GM19238 (cell line): ENCODE measurements at regions not wholly inside any gene's neighbourhood (a gene's known extent, or its start where the extent isn't known, plus 50 kb on each side); places are given as distances from the start of the nearest gene placed in this dataset.
"Not testable (repeated sequence)": the region's sequence is repeated elsewhere in the genome, so short reads cannot be mapped to it uniquely, and the experiment has no call there.

ENCODE experiments used
- DNase-seq: peaks from one replicate; pipeline ENCODE4 v3.0.0; 2011; ENCODE audit warnings: low spot score; ENCODE audit not compliant: insufficient read length

- DNase-seq, result no peak
Observed at GRCh38 chr5:19274578-19274977, 713.4 kb downstream of the CDH18 start.

- DNase-seq, result no peak
Observed at GRCh38 chr5:19285286-19285685, 702.7 kb downstream of the CDH18 start.

GRCh38 chr5:19287548-19288277 is 700.3 kb downstream of the CDH18 start:
- DNase-seq, result not testable (repeated sequence)

- DNase-seq, result not testable (repeated sequence)
Observed at GRCh38 chr5:19288311-19288710, 699.7 kb downstream of the CDH18 start.

GRCh38 chr5:19297934-19298333 is 690.1 kb downstream of the CDH18 start:
- no peak for DNase-seq

GRCh38 chr5:19301271-19301670 is 686.7 kb downstream of the CDH18 start:
- DNase-seq, result no peak

GRCh38 chr5:19314840-19315239 is 673.2 kb downstream of the CDH18 start:
- no peak for DNase-seq

GRCh38 chr5:19319252-19319651 is 668.7 kb downstream of the CDH18 start:
- DNase-seq, result no peak

GRCh38 chr5:19322716-19323485 is 665.1 kb downstream of the CDH18 start:
- DNase-seq, result no peak

- no peak for DNase-seq
Observed at GRCh38 chr5:19334278-19334677, 653.7 kb downstream of the CDH18 start.

GRCh38 chr5:19342942-19343341 is 645.1 kb downstream of the CDH18 start:
- no peak for DNase-seq

- DNase-seq, result no peak
Observed at GRCh38 chr5:19352120-19352519, 635.9 kb downstream of the CDH18 start.

GRCh38 chr5:19369048-19369447 is 619.0 kb downstream of the CDH18 start:
- DNase-seq, result no peak

GRCh38 chr5:19369561-19369960 is 618.4 kb downstream of the CDH18 start:
- no peak for DNase-seq

GRCh38 chr5:19370655-19371386 is 617.2 kb downstream of the CDH18 start:
- no peak for DNase-seq

GRCh38 chr5:19388391-19388790 is 599.6 kb downstream of the CDH18 start:
- no peak for DNase-seq

GRCh38 chr5:19401032-19401431 is 587.0 kb downstream of the CDH18 start:
- DNase-seq, result no peak

GRCh38 chr5:19406576-19407365 is 581.2 kb downstream of the CDH18 start:
- DNase-seq, result no peak

- no peak for DNase-seq
Observed at GRCh38 chr5:19408149-19408548, 579.9 kb downstream of the CDH18 start.

GRCh38 chr5:19411936-19412335 is 576.1 kb downstream of the CDH18 start:
- DNase-seq, result no peak
